ENCODE measurements at regions not wholly inside any gene's neighbourhood (a gene's known extent, or its start where the extent isn't known, plus 50 kb on each side); places are given as distances from the start of the nearest gene placed in this dataset.

- TF ChIP-seq CTCF (conservative IDR thresholded peaks at IDR 0.05 in 1 of 2, IDR thresholded peaks at IDR 0.05 in 1 of 2; ENCODE audit: low read depth in 1 of 2, low read length in 2 of 2) (no peak), EZH2 (IDR thresholded peaks at IDR 0.05; ENCODE audit: low read length, missing control alignments) (no peak)
These were observed 117.1 kb upstream of the ARHGAP5 start for GRCh38 chr14:31960039-31960438.

All from fibroblast of lung (primary cell).